Osteocyte (in vitro differentiated cells): ENCODE measurements at regions not wholly inside any gene's neighbourhood (a gene's known extent, or its start where the extent isn't known, plus 50 kb on each side); places are given as distances from the start of the nearest gene placed in this dataset.

Experiments
- DNase-seq: peaks from one replicate; pipeline ENCODE4 v3.0.0; 2021; ENCODE audit warnings: mixed read lengths; ENCODE audit not compliant: unreplicated experiment; ENCODE audit errors: extremely low spot score
- H3K27ac Mint-ChIP-seq: one replicate; pipeline ENCODE4 v1.8.0; 2021; ENCODE audit warnings: mild to moderate bottlenecking, mixed read lengths; ENCODE audit not compliant: unreplicated experiment
- H3K27me3 Mint-ChIP-seq: one replicate; pipeline ENCODE4 v1.8.0; 2021; ENCODE audit warnings: mixed read lengths; ENCODE audit not compliant: unreplicated experiment
- H3K36me3 Mint-ChIP-seq: one replicate; pipeline ENCODE4 v1.8.0; 2021; ENCODE audit warnings: mixed read lengths; ENCODE audit not compliant: unreplicated experiment
- H3K4me1 Mint-ChIP-seq: one replicate; pipeline ENCODE4 v1.8.0; 2021; ENCODE audit warnings: mixed read lengths; ENCODE audit not compliant: unreplicated experiment
- H3K4me3 Mint-ChIP-seq: one replicate; pipeline ENCODE4 v1.8.0; 2021; ENCODE audit warnings: mild to moderate bottlenecking, moderate library complexity, mixed read lengths; ENCODE audit not compliant: unreplicated experiment
- H3K9me3 Mint-ChIP-seq: one replicate; pipeline ENCODE4 v1.8.0; 2021; ENCODE audit warnings: mixed read lengths; ENCODE audit not compliant: unreplicated experiment
- CTCF ChIP-seq: fragments of 200-600 bp; sonication (generic); IDR thresholded peaks from 2 replicates; pipeline ENCODE4 v1.5.0; 2021; ENCODE audit warnings: antibody characterized with exemption, mild to moderate bottlenecking, moderate library complexity

- Mint-ChIP-seq H3K4me3 (no peak overlapping the region), H3K9me3 (no peaks in the 10 kb centered on the region), H3K4me1 (peaks cover 1% of the 10 kb centered on the region), H3K36me3 (no peaks in the 10 kb centered on the region), H3K27ac (no peak overlapping the region), H3K27me3 (no peaks in the 10 kb centered on the region)
- TF ChIP-seq CTCF: no peak
- DNase-seq: peak; percentile 60
Observed at GRCh38 chr2:60354713-60355112, 198.7 kb downstream of the BCL11A start.

- Mint-ChIP-seq H3K36me3 (no peaks in the 10 kb centered on the region), H3K27me3 (no peaks in the 10 kb centered on the region), H3K4me3 (no peak overlapping the region), H3K9me3 (no peaks in the 10 kb centered on the region), H3K4me1 (peaks cover 1% of the 10 kb centered on the region), H3K27ac (no peak overlapping the region)
- no peak for DNase-seq
- TF ChIP-seq CTCF: no peak
Observed at GRCh38 chr2:60353863-60354262, 199.6 kb downstream of the BCL11A start.

GRCh38 chr2:60353406-60353800 is 200.1 kb downstream of the BCL11A start:
- peaks cover 1% of the 10 kb centered on the region for H3K4me1 Mint-ChIP-seq
- no peaks in the 10 kb centered on the region for H3K36me3 Mint-ChIP-seq
- DNase-seq: peak; percentile 65
- no peak overlapping the region for H3K4me3 Mint-ChIP-seq
- H3K27me3 Mint-ChIP-seq: no peaks in the 10 kb centered on the region
- H3K9me3 Mint-ChIP-seq: no peaks in the 10 kb centered on the region
- no peak for TF ChIP-seq CTCF
- H3K27ac Mint-ChIP-seq: no peak overlapping the region

- Mint-ChIP-seq H3K36me3 (no peaks in the 10 kb centered on the region), H3K9me3 (no peaks in the 10 kb centered on the region), H3K27me3 (no peaks in the 10 kb centered on the region), H3K27ac (no peak overlapping the region), H3K4me1 (peaks cover 1% of the 10 kb centered on the region), H3K4me3 (no peak overlapping the region)
- DNase-seq: peak; percentile 73
- TF ChIP-seq CTCF: no peak
Observed at GRCh38 chr2:60352491-60353405, 200.7 kb downstream of the BCL11A start.

GRCh38 chr2:60351802-60352201 is 201.7 kb downstream of the BCL11A start:
- peaks cover 1% of the 10 kb centered on the region for H3K4me1 Mint-ChIP-seq
- DNase-seq: peak; percentile 82
- H3K27ac Mint-ChIP-seq: no peak overlapping the region
- peaks cover 5% of the 10 kb centered on the region for H3K27me3 Mint-ChIP-seq
- TF ChIP-seq CTCF: no peak
- no peaks in the 10 kb centered on the region for H3K9me3 Mint-ChIP-seq
- no peaks in the 10 kb centered on the region for H3K36me3 Mint-ChIP-seq
- H3K4me3 Mint-ChIP-seq: no peak overlapping the region
